Glutamatergic neuron (in vitro differentiated cells): ENCODE measurements at regions not wholly inside any gene's neighbourhood (a gene's known extent, or its start where the extent isn't known, plus 50 kb on each side); places are given as distances from the start of the nearest gene placed in this dataset.

ENCODE experiments used
- DNase-seq: peaks from one replicate; pipeline ENCODE4 v3.0.0; 2022
- H3K27ac Mint-ChIP-seq: one replicate; pipeline ENCODE4 v1.8.0; 2020; ENCODE audit warnings: mild to moderate bottlenecking, mixed read lengths, inconsistent platforms; ENCODE audit not compliant: unreplicated experiment
- H3K27me3 Mint-ChIP-seq: one replicate; pipeline ENCODE4 v1.8.0; 2020; ENCODE audit warnings: mild to moderate bottlenecking, moderate library complexity, mixed read lengths, inconsistent platforms; ENCODE audit not compliant: unreplicated experiment
- H3K36me3 Mint-ChIP-seq: one replicate; pipeline ENCODE4 v1.8.0; 2020; ENCODE audit warnings: mild to moderate bottlenecking, mixed read lengths, inconsistent platforms; ENCODE audit not compliant: unreplicated experiment
- H3K4me1 Mint-ChIP-seq: one replicate; pipeline ENCODE4 v1.8.0; 2020; ENCODE audit warnings: mild to moderate bottlenecking, low read depth, mixed read lengths, inconsistent platforms; ENCODE audit not compliant: unreplicated experiment
- H3K4me3 Mint-ChIP-seq: one replicate; pipeline ENCODE4 v1.8.0; 2020; ENCODE audit warnings: mild to moderate bottlenecking, mixed read lengths, inconsistent platforms; ENCODE audit not compliant: unreplicated experiment
- H3K9me3 Mint-ChIP-seq: one replicate; pipeline ENCODE4 v1.8.0; 2020; ENCODE audit warnings: mild to moderate bottlenecking, moderate library complexity, mixed read lengths, inconsistent platforms; ENCODE audit not compliant: unreplicated experiment
- TF ChIP-seq, protein P1 (sequence below): fragments of 200-600 bp; sonication (generic); IDR thresholded peaks from one replicate; pipeline ENCODE4 v1.5.0; 2021; ENCODE audit not compliant: partially characterized antibody, unreplicated experiment

GRCh38 chr1:91153341-91153740 is 131.5 kb upstream of the ZNF644 start:
- H3K4me1 Mint-ChIP-seq: no peaks in the 10 kb centered on the region
- no peaks in the 10 kb centered on the region for H3K36me3 Mint-ChIP-seq
- TF ChIP-seq, protein P1, sequence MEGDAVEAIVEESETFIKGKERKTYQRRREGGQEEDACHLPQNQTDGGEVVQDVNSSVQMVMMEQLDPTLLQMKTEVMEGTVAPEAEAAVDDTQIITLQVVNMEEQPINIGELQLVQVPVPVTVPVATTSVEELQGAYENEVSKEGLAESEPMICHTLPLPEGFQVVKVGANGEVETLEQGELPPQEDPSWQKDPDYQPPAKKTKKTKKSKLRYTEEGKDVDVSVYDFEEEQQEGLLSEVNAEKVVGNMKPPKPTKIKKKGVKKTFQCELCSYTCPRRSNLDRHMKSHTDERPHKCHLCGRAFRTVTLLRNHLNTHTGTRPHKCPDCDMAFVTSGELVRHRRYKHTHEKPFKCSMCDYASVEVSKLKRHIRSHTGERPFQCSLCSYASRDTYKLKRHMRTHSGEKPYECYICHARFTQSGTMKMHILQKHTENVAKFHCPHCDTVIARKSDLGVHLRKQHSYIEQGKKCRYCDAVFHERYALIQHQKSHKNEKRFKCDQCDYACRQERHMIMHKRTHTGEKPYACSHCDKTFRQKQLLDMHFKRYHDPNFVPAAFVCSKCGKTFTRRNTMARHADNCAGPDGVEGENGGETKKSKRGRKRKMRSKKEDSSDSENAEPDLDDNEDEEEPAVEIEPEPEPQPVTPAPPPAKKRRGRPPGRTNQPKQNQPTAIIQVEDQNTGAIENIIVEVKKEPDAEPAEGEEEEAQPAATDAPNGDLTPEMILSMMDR: no peak
- no peak overlapping the region for H3K27ac Mint-ChIP-seq
- peaks cover 3% of the 10 kb centered on the region for H3K27me3 Mint-ChIP-seq
- no peak for DNase-seq
- H3K4me3 Mint-ChIP-seq: no peak overlapping the region
- peaks cover 4% of the 10 kb centered on the region for H3K9me3 Mint-ChIP-seq

- no peak overlapping the region for H3K4me3 Mint-ChIP-seq
- no peaks in the 10 kb centered on the region for H3K4me1 Mint-ChIP-seq
- no peak overlapping the region for H3K27ac Mint-ChIP-seq
- TF ChIP-seq, protein P1: no peak
- H3K9me3 Mint-ChIP-seq: peaks cover 4% of the 10 kb centered on the region
- no peak for DNase-seq
- H3K27me3 Mint-ChIP-seq: peaks cover 3% of the 10 kb centered on the region
- no peaks in the 10 kb centered on the region for H3K36me3 Mint-ChIP-seq
Observed at GRCh38 chr1:91152331-91152730, 130.5 kb upstream of the ZNF644 start.

GRCh38 chr1:91151702-91152101 is 129.9 kb upstream of the ZNF644 start:
- TF ChIP-seq, protein P1: no peak
- Mint-ChIP-seq H3K27me3 (peaks cover 3% of the 10 kb centered on the region), H3K4me3 (no peak overlapping the region), H3K27ac (no peak overlapping the region), H3K9me3 (peaks cover 4% of the 10 kb centered on the region), H3K4me1 (no peaks in the 10 kb centered on the region), H3K36me3 (no peaks in the 10 kb centered on the region)
- no peak for DNase-seq

GRCh38 chr1:91148641-91149069 is 126.8 kb upstream of the ZNF644 start:
- DNase-seq: no peak
- Mint-ChIP-seq H3K4me1 (no peaks in the 10 kb centered on the region), H3K9me3 (peaks cover 1% of the 10 kb centered on the region), H3K4me3 (no peak overlapping the region), H3K36me3 (no peaks in the 10 kb centered on the region), H3K27ac (no peak overlapping the region), H3K27me3 (no peaks in the 10 kb centered on the region)
- TF ChIP-seq, protein P1: no peak

GRCh38 chr1:91141858-91142257 is 120.0 kb upstream of the ZNF644 start:
- Mint-ChIP-seq H3K4me1 (no peaks in the 10 kb centered on the region), H3K27ac (no peak overlapping the region), H3K27me3 (peaks cover 3% of the 10 kb centered on the region), H3K36me3 (no peaks in the 10 kb centered on the region), H3K9me3 (no peaks in the 10 kb centered on the region), H3K4me3 (no peak overlapping the region)
- TF ChIP-seq, protein P1: no peak
- no peak for DNase-seq
